ENCODE measurements at regions not wholly inside any gene's neighbourhood (a gene's known extent, or its start where the extent isn't known, plus 50 kb on each side); places are given as distances from the start of the nearest gene placed in this dataset.

DNA sequence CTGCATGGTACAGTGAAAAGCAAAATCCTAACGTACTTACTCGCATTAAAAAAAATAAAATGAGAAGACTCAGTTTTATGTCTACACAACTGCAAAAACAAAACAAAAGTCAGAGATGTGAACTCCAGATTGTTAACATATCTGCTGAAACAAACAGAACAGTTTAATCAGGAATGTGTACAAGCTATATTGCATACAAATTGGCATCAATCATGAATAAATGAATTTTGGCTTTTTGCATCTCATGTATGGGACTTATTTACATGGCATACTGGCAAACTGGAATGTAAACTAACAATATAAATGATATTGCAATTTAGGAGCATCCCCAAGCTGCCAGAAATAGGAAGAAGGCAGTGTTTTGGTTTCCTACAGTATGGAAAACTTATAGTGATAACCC, 79.6 kb upstream of the NSMCE3 start:
- Histone ChIP-seq H3K36me3 (ENCODE audit: insufficient read depth, low read length, poor library complexity, severe bottlenecking) (no peaks in the 10 kb centered on the region), H3K27ac (ENCODE audit: low read depth, low read length, poor library complexity, severe bottlenecking) (no peak overlapping the region), H3K27me3 (replicated peaks; ENCODE audit: insufficient read depth, low read depth, low read length, poor library complexity) (no peaks in the 10 kb centered on the region), H3K4me3 (ENCODE audit: low read depth, low read length, poor library complexity, severe bottlenecking) (no peak overlapping the region), H3K4me1 (ENCODE audit: insufficient read depth, low read length, poor library complexity, severe bottlenecking) (no peaks in the 10 kb centered on the region), H3K9me3 (ENCODE audit: low read depth, low read length, poor library complexity, severe bottlenecking) (no peaks in the 10 kb centered on the region)
- DNase-seq (ENCODE audit: low spot score): no peak
- TF ChIP-seq, protein P1, sequence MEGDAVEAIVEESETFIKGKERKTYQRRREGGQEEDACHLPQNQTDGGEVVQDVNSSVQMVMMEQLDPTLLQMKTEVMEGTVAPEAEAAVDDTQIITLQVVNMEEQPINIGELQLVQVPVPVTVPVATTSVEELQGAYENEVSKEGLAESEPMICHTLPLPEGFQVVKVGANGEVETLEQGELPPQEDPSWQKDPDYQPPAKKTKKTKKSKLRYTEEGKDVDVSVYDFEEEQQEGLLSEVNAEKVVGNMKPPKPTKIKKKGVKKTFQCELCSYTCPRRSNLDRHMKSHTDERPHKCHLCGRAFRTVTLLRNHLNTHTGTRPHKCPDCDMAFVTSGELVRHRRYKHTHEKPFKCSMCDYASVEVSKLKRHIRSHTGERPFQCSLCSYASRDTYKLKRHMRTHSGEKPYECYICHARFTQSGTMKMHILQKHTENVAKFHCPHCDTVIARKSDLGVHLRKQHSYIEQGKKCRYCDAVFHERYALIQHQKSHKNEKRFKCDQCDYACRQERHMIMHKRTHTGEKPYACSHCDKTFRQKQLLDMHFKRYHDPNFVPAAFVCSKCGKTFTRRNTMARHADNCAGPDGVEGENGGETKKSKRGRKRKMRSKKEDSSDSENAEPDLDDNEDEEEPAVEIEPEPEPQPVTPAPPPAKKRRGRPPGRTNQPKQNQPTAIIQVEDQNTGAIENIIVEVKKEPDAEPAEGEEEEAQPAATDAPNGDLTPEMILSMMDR (conservative IDR thresholded peaks at IDR 0.05; ENCODE audit: low read depth, low read length): no peak
- TF ChIP-seq EZH2 (IDR thresholded peaks at IDR 0.05; ENCODE audit: borderline replicate concordance, low read depth, low read length, poor library complexity, severe bottlenecking): no peak
- no TSS peak for BruUV-seq (replicated peaks)
- ChIA-PET POLR2A (ENCODE audit: low non-redundant PET) (no interaction called here), CTCF (no interaction called here)
- intact Hi-C loops (cut with micrococcal nuclease; ENCODE audit: unreplicated experiment): no loop called here

DNA sequence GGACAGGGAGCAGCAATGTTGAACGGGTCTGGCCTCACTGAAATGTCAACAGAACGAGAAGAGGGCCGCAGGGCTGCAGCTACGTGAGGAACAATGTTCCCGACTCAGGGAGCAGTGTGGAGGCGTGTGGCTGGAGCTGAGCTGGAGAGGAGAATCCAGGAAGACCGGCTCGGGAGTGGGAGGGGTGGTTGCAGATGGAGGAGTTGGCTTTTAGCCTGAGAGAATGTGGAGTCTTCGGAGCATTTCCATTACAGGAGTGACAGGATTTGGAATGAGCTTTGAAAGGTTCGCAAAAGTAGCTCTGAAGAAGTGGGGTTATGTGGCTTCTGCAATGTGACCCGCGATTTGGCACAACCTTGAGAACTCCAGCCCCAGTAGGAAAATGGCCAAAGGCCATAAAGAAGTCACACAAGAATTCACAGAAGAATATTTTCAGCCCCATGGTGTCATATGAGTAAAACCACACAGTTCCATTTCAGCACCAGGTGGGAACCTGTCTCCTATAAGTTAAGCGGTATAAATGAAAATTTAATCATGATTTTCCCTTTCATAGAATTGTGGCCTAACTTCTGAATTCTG, 78.8 kb upstream of the NSMCE3 start:
- ChIA-PET POLR2A (ENCODE audit: low non-redundant PET) (no interaction called here), CTCF (no interaction called here)
- Histone ChIP-seq H3K27me3 (replicated peaks; ENCODE audit: insufficient read depth, low read depth, low read length, poor library complexity) (no peaks in the 10 kb centered on the region), H3K4me3 (ENCODE audit: low read depth, low read length, poor library complexity, severe bottlenecking) (no peak overlapping the region), H3K9me3 (ENCODE audit: low read depth, low read length, poor library complexity, severe bottlenecking) (no peaks in the 10 kb centered on the region), H3K4me1 (ENCODE audit: insufficient read depth, low read length, poor library complexity, severe bottlenecking) (no peaks in the 10 kb centered on the region), H3K27ac (ENCODE audit: low read depth, low read length, poor library complexity, severe bottlenecking) (no peak overlapping the region), H3K36me3 (ENCODE audit: insufficient read depth, low read length, poor library complexity, severe bottlenecking) (no peaks in the 10 kb centered on the region)
- no TSS peak for BruUV-seq (replicated peaks)
- no peak for DNase-seq (ENCODE audit: low spot score)
- TF ChIP-seq, protein P1 (conservative IDR thresholded peaks at IDR 0.05; ENCODE audit: low read depth, low read length): no peak
- no peak for TF ChIP-seq EZH2 (IDR thresholded peaks at IDR 0.05; ENCODE audit: borderline replicate concordance, low read depth, low read length, poor library complexity, severe bottlenecking)
- intact Hi-C loops (cut with micrococcal nuclease; ENCODE audit: unreplicated experiment): no loop called here

DNA sequence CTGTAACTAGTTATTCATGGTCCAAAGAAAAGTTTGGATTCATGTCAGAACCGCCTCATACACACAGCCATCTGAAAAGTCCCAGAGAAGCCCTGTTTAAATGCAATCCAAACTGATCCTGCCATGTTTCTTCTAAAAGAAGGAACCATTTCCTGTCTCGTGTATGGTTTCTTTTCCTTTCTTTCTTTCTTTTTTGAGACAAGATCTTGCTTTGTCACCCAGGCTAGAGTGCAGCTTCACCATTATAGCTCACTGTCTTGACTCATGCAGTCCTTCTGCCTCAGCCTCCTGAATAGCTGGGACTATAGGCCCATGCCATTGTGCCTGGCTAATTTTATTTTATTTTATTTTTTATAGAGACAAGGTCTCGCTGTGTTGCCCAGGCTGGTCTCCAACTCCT, 77.4 kb upstream of the NSMCE3 start:
- TF ChIP-seq, protein P1 (conservative IDR thresholded peaks at IDR 0.05; ENCODE audit: low read depth, low read length): no peak
- no peak for TF ChIP-seq EZH2 (IDR thresholded peaks at IDR 0.05; ENCODE audit: borderline replicate concordance, low read depth, low read length, poor library complexity, severe bottlenecking)
- ChIA-PET CTCF (no interaction called here), POLR2A (ENCODE audit: low non-redundant PET) (no interaction called here)
- intact Hi-C loops (cut with micrococcal nuclease; ENCODE audit: unreplicated experiment): no loop called here
- Histone ChIP-seq H3K4me3 (ENCODE audit: low read depth, low read length, poor library complexity, severe bottlenecking) (no peak overlapping the region), H3K27ac (ENCODE audit: low read depth, low read length, poor library complexity, severe bottlenecking) (no peak overlapping the region), H3K27me3 (replicated peaks; ENCODE audit: insufficient read depth, low read depth, low read length, poor library complexity) (no peaks in the 10 kb centered on the region), H3K36me3 (ENCODE audit: insufficient read depth, low read length, poor library complexity, severe bottlenecking) (no peaks in the 10 kb centered on the region), H3K9me3 (ENCODE audit: low read depth, low read length, poor library complexity, severe bottlenecking) (no peaks in the 10 kb centered on the region), H3K4me1 (ENCODE audit: insufficient read depth, low read length, poor library complexity, severe bottlenecking) (no peaks in the 10 kb centered on the region)
- no peak for DNase-seq (ENCODE audit: low spot score)
- BruUV-seq (replicated peaks): no TSS peak

Data from A673 (cell line).